ENCODE measurements at regions not wholly inside any gene's neighbourhood (a gene's known extent, or its start where the extent isn't known, plus 50 kb on each side); places are given as distances from the start of the nearest gene placed in this dataset.

DNA sequence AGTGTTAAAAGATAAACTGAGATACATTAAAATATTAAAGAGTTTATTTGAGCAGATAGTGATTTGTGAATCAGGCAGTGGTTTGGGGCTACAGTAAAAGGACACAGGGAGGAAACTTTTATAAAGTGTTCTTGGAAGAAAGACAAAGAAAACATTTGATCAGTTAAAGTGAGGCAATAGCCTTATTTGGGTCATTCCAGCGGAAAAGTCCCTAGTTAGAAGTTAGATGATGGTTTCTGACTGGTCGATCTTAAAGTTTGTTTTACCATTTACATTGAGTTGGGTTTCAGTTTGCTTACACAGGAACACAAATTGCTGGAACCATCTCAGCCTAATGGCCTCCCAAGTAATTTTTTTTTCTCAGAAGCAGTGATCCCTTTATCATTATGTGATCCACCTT lies 69.7 kb downstream of the PPP1R2C start:
- intact Hi-C loops (cut with DNase I; ENCODE audit: low total_unique reads) = no loop called here

DNA sequence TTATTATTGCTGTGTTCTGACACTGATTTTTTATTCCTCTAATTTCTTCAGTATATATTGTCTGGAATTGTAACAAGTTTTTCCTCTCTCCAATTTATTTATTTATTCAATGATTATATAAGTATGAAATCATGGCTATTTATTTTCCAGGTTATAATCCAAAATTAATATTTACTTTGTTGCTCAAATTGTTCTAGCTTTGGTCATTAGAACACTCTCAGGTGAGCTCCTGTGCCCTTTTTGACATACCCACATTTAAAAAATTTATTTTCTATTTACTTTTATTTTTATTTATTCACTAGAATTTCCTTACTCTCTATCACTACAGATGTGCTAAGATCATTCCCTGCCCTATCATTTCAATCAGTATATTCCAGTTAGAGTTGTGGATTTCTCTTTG lies 70.2 kb downstream of the PPP1R2C start:
- Histone ChIP-seq H3K27me3 (no peaks in the 10 kb centered on the region), H3K9me3 (no peaks in the 10 kb centered on the region), H3K36me3 (no peaks in the 10 kb centered on the region), H3K27ac (no peak overlapping the region), H3K4me1 (peaks cover 0 to 13% (median 0%) of the 10 kb centered on the region in 4 donors), H3K4me3 (no peak overlapping the region)
- TF ChIP-seq, protein P1, sequence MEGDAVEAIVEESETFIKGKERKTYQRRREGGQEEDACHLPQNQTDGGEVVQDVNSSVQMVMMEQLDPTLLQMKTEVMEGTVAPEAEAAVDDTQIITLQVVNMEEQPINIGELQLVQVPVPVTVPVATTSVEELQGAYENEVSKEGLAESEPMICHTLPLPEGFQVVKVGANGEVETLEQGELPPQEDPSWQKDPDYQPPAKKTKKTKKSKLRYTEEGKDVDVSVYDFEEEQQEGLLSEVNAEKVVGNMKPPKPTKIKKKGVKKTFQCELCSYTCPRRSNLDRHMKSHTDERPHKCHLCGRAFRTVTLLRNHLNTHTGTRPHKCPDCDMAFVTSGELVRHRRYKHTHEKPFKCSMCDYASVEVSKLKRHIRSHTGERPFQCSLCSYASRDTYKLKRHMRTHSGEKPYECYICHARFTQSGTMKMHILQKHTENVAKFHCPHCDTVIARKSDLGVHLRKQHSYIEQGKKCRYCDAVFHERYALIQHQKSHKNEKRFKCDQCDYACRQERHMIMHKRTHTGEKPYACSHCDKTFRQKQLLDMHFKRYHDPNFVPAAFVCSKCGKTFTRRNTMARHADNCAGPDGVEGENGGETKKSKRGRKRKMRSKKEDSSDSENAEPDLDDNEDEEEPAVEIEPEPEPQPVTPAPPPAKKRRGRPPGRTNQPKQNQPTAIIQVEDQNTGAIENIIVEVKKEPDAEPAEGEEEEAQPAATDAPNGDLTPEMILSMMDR (IDR thresholded peaks at IDR 0.05) = no peak
- intact Hi-C loops (cut with DNase I; ENCODE audit: low total_unique reads) = no loop called here
- no peak for DNase-seq

More for the DNA sequence above, 69.7 kb downstream of the PPP1R2C start:
- H3K9me3 ChIP-seq = no peaks in the 10 kb centered on the region
- no peaks in the 10 kb centered on the region for H3K27me3 ChIP-seq
- H3K4me1 ChIP-seq = peaks cover 0 to 13% (median 0%) of the 10 kb centered on the region in 4 donors
- TF ChIP-seq, protein P1 (IDR thresholded peaks at IDR 0.05) = no peak
- H3K4me3 ChIP-seq = no peak overlapping the region
- no peak overlapping the region for H3K27ac ChIP-seq
- no peak for DNase-seq
- H3K36me3 ChIP-seq = no peaks in the 10 kb centered on the region

GRCh38 chrX:42704454-42704853 lies 73.5 kb downstream of the PPP1R2C start:
- no peaks in the 10 kb centered on the region for H3K36me3 ChIP-seq
- H3K9me3 ChIP-seq = no peaks in the 10 kb centered on the region
- no peaks in the 10 kb centered on the region for H3K27me3 ChIP-seq
- no peak for DNase-seq
- peaks cover 0 to 6% (median 0%) of the 10 kb centered on the region in 4 donors for H3K4me1 ChIP-seq
- no peak overlapping the region for H3K27ac ChIP-seq
- TF ChIP-seq, protein P1 (IDR thresholded peaks at IDR 0.05) = no peak
- no peak overlapping the region for H3K4me3 ChIP-seq
- intact Hi-C loops (cut with DNase I; ENCODE audit: low total_unique reads) = no loop called here

GRCh38 chrX:42697544-42697943 lies 80.4 kb downstream of the PPP1R2C start:
- no peak for DNase-seq
- Histone ChIP-seq H3K9me3 (no peaks in the 10 kb centered on the region), H3K27ac (no peak overlapping the region), H3K4me3 (no peak overlapping the region), H3K27me3 (no peaks in the 10 kb centered on the region), H3K4me1 (no peaks in the 10 kb centered on the region), H3K36me3 (no peaks in the 10 kb centered on the region)
- TF ChIP-seq, protein P1 (IDR thresholded peaks at IDR 0.05) = no peak
- intact Hi-C loops (cut with DNase I; ENCODE audit: low total_unique reads) = no loop called here

DNA sequence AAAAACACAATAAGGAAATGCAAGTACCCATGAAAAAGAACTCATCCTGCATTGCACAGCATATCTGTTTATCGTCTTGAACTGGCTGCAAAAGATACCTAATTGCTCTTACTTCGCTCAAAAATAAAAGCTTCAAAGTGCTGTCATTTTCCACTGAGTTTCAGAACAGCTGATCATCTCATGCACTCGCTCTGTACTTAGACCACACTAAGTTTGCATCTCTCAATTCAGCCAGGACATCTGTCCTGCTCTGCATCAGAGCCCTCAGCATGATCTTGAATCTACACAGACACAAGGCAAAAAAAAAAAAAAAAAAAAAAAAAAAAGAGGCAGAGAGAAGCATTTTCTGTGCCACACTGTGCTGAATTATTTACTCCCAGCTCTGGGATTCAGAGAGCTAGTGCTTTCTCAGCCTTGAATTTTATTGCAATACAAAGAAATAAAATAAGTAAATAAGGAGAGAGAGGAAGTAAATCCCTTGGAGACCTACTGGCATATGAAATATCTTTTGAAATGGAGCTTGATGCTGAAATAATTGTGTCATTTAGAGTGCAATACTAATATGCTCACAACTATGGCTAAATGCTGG lies 81.3 kb downstream of the PPP1R2C start:
- no peaks in the 10 kb centered on the region for H3K9me3 ChIP-seq
- no peaks in the 10 kb centered on the region for H3K27me3 ChIP-seq
- no peaks in the 10 kb centered on the region for H3K4me1 ChIP-seq
- no peak for DNase-seq
- intact Hi-C loops (cut with DNase I; ENCODE audit: low total_unique reads) = no loop called here
- H3K27ac ChIP-seq = no peak overlapping the region
- H3K36me3 ChIP-seq = no peaks in the 10 kb centered on the region
- no peak overlapping the region for H3K4me3 ChIP-seq
- TF ChIP-seq, protein P1 (IDR thresholded peaks at IDR 0.05) = no peak

Data from tibial artery (tissue), 4 donors.